Adrenal gland (tissue), 9 donors: ENCODE measurements at regions not wholly inside any gene's neighbourhood (a gene's known extent, or its start where the extent isn't known, plus 50 kb on each side); places are given as distances from the start of the nearest gene placed in this dataset.

ENCODE experiments used
- DNase-seq, 7 donors: peaks; one replicate each; pipeline ENCODE4 v3.0.0-alpha.2; 2019 to 2020
- H3K27ac ChIP-seq, 5 donors: fragments of 200-600 bp; sonication (generic) in 4 of 5; 1 replicate in 3 of 5; 2 replicates in 2 of 5; pipeline versions ENCODE4 v1.5.1 to v1.8.0; 2016 to 2020; ENCODE audit warnings: mild to moderate bottlenecking in 1 of 5
- H3K27me3 ChIP-seq: fragments of 200-600 bp; 2 replicates; pipeline ENCODE4 v1.8.0; 2021
- H3K36me3 ChIP-seq, 2 donors: fragments of 200-600 bp; replicated peaks in 1 of 2; 1 replicate in 1 of 2; 2 replicates in 1 of 2; pipeline versions ENCODE4 v1.5.1 to v1.8.0; 2018 to 2022
- H3K4me1 ChIP-seq, 2 donors: fragments of 200-600 bp; replicated peaks in 1 of 2; 1 replicate in 1 of 2; 2 replicates in 1 of 2; pipeline versions ENCODE4 v1.5.1 to v1.8.0; 2018 to 2021
- H3K4me3 ChIP-seq, 4 donors: fragments of 200-600 bp; sonication (generic) in 3 of 4; one replicate each; pipeline ENCODE4 v1.5.1; 2016 to 2018
- H3K9me3 ChIP-seq, 3 donors: fragments of 200-600 bp; sonication (generic) in 1 of 3; replicated peaks in 1 of 3; 1 replicate in 2 of 3; 2 replicates in 1 of 3; pipeline versions ENCODE4 v1.5.1 to v1.8.0; 2016 to 2021
- POLR2A ChIP-seq, 2 donors: fragments of 450-650 bp; IDR thresholded peaks; one replicate each; pipeline ENCODE4 v1.6.1; 2017; ENCODE audit warnings: antibody characterized with exemption in 2 of 2, mild to moderate bottlenecking in 2 of 2, moderate library complexity in 1 of 2
- WGBS, 4 donors: extraction: QIAGEN DNeasy Blood & Tissue Kit in 2 of 4; methylation state at CpG; one replicate each; pipeline versions ENCODE4 v1.1.5 to v1.1.7; 2013 to 2017; 5-methylcytosine and 5-hydroxymethylcytosine counted together
- intact Hi-C, 2 donors: fragments of 100-400 bp; cut with DNase I; formaldehyde crosslinking; loops; one replicate each; pipeline versions ENCODE4 v1.14.1 to v1.15.0; 2022 to 2023
- TF ChIP-seq, protein P1 (sequence below), 6 experiments: fragments of 450-650 bp in 4 of 6; fragments of 200-600 bp in 2 of 6; sonication (generic) in 1 of 6; IDR thresholded peaks; 1 replicate in 5 of 6; 2 replicates in 1 of 6; pipeline versions ENCODE4 v1.5.1 to v1.8.0; 2016 to 2021; ENCODE audit warnings: antibody characterized with exemption in 6 of 6, mild to moderate bottlenecking in 2 of 6, moderate library complexity in 1 of 6
- donor health status: healthy with polysubstance abuse.
- donor health status: Bipolar disorder and iron deficiency.
- donor health status: DM: yes; HTN: yes; CAD: no.
- donor health status: DM: no; HTN: no; CAD: no.
- donor health status: DM: no; HTN: no; CAD: no.

DNA sequence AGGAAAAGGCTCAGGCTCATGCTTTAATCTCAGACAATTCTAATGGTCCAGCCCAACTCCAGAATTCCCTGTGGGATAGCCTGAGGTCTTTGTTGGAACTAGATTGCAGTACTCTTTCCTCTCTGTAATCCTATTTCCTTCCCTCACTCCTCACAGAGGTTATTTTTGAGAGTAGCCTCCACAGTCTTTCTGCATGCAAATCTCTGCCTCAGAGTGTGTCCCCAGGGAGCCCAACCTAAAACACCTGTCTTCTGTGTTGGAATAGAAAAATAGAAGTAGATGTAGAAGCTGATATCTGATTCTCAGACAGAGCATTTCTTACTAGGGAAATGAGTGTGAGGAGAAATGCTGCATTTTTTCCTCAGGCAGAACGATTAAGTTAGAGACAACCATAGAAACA is 915.5 kb upstream of the EPHA5 start:
- Histone ChIP-seq H3K36me3 (no peaks in the 10 kb centered on the region), H3K27me3 (no peaks in the 10 kb centered on the region), H3K9me3 (no peaks in the 10 kb centered on the region), H3K27ac (no peak overlapping the region), H3K4me3 (no peak overlapping the region), H3K4me1 (no peaks in the 10 kb centered on the region)
- no peak for DNase-seq
- TF ChIP-seq POLR2A (IDR thresholded peaks at IDR 0.05): no peak
- TF ChIP-seq, protein P1, sequence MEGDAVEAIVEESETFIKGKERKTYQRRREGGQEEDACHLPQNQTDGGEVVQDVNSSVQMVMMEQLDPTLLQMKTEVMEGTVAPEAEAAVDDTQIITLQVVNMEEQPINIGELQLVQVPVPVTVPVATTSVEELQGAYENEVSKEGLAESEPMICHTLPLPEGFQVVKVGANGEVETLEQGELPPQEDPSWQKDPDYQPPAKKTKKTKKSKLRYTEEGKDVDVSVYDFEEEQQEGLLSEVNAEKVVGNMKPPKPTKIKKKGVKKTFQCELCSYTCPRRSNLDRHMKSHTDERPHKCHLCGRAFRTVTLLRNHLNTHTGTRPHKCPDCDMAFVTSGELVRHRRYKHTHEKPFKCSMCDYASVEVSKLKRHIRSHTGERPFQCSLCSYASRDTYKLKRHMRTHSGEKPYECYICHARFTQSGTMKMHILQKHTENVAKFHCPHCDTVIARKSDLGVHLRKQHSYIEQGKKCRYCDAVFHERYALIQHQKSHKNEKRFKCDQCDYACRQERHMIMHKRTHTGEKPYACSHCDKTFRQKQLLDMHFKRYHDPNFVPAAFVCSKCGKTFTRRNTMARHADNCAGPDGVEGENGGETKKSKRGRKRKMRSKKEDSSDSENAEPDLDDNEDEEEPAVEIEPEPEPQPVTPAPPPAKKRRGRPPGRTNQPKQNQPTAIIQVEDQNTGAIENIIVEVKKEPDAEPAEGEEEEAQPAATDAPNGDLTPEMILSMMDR (IDR thresholded peaks at IDR 0.05): no peak
- 63 to 78% (median 73%) methylated on average over 1 of the region's 1 CpG for WGBS, 4 donors
- intact Hi-C loops: no loop called here

DNA sequence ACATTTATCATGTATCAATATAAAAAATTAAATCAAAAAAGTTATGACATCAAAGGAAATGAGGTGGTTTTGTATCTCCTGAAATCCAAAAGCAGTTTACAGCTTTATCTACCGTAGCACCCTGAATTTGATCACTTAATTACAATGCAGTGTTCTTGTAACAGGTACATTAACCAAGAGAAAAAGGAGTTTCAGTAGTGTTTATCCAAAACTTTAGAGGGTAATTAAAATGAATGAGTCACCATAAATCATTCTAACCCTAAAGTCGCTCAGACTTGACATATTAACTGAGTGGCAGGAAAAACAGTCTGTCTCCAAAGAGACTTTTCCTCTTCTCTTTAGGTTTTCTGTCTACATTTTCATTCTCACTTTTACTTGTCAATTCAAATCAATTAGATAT is 907.6 kb upstream of the EPHA5 start:
- H3K4me3 ChIP-seq: no peak overlapping the region
- no peaks in the 10 kb centered on the region for H3K36me3 ChIP-seq
- WGBS, 4 donors: 8 to 35% (median 16%) methylated on average over 2 of the region's 2 CpGs
- no peak overlapping the region for H3K27ac ChIP-seq
- H3K27me3 ChIP-seq: no peaks in the 10 kb centered on the region
- intact Hi-C loops: no loop called here
- no peak for DNase-seq
- no peak for TF ChIP-seq POLR2A (IDR thresholded peaks at IDR 0.05)
- TF ChIP-seq, protein P1 (IDR thresholded peaks at IDR 0.05): no peak
- no peaks in the 10 kb centered on the region for H3K9me3 ChIP-seq
- peaks cover 0 to 7% of the 10 kb centered on the region in 2 donors for H3K4me1 ChIP-seq

DNA sequence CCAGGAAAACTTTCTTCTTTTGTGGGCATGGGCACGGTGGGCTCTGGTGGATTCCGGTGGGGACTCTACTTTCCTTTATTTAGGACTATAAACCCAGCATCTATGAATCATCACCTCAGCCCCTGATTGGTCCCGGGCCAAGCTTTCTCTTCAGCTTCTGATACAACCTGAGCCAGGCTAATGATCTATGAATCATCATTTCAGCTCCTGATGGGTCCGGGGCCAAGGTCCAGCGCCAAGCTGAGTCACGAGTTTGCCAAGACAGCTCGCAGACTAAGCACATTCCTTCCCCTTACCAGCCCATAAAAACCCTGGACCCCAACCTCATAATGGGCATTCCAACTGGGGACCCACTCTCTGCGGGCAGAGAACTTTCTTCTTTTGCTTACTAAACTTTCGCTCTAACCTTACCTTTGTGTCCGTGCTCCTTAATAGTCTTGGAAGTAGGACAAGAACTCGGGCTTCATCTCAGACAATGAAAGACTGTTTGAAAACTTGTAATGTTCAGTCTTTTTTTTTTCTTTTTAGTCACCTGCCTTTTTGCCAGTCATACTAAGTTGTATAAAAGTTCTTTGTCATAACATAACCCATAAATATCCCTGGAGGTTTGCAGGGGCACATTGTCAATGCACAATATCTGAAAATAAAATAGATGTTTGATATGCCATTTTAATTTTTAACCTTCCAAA is 904.9 kb upstream of the EPHA5 start:
- Histone ChIP-seq H3K27ac (peak overlapping the region in 3 of 5 donors; percentile 46 to 78 (median 66)), H3K4me3 (peak overlapping the region in 1 of 4 donors; percentile 38), H3K4me1 (peaks cover 0 to 7% of the 10 kb centered on the region in 2 donors), H3K36me3 (no peaks in the 10 kb centered on the region), H3K27me3 (no peaks in the 10 kb centered on the region), H3K9me3 (no peaks in the 10 kb centered on the region)
- DNase-seq: peak; percentile 77 to 96 (median 89)
- TF ChIP-seq POLR2A (IDR thresholded peaks at IDR 0.05): peak in 1 of 2 donors; percentile 17
- TF ChIP-seq, protein P1 (IDR thresholded peaks at IDR 0.05): no peak
- intact Hi-C loops: no loop called here
- 45 to 56% (median 50%) methylated on average over 11 of the region's 11 CpGs for WGBS, 4 donors

DNA sequence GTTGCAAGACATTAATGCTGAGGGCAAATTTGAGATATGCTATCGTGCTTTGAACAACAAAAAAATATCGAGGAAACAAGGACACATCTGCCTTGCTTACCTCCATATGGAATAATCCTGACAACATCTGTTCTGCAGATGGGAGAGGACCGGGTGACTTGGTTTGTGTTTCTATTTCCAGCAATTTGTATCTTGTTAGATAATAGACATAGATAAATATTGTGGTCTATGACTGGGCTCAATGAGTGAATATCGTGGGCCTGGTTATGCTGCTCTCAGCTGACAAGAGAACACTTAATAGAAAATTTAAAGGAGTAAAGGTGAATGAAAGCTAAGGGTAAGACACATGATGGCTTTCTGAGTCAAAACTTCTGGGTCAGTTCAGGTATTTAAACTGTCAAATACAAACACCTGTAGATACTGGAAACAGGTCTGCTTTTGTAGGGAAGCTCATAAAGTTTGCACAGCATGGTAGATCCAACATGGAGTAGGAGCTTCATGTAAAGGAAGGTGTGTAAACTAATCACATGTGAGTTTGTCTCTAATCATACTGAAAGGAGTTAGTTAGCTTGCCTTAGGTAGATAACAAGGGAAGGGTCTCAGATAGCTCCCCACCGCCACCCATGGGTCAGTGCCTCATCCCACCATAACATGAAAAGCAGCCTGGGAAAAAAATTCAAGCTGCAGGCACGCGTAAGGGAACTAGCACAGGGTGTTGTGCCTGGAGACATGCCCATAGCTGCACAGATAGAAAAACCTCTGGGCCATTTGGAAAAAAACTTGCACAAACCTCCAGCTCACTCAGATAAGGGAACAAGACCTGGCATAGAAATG is 904.1 kb upstream of the EPHA5 start:
- Histone ChIP-seq H3K27me3 (no peaks in the 10 kb centered on the region), H3K36me3 (no peaks in the 10 kb centered on the region), H3K27ac (peak overlapping the region in 3 of 5 donors; percentile 46 to 78 (median 66)), H3K9me3 (no peaks in the 10 kb centered on the region), H3K4me1 (peaks cover 0 to 7% of the 10 kb centered on the region in 2 donors), H3K4me3 (peak overlapping the region in 1 of 4 donors; percentile 38)
- TF ChIP-seq POLR2A (IDR thresholded peaks at IDR 0.05): no peak
- TF ChIP-seq, protein P1 (IDR thresholded peaks at IDR 0.05): no peak
- peak in 4 of 7 donors; percentile 61 to 69 (median 64) for DNase-seq
- intact Hi-C loops: no loop called here
- WGBS, 4 donors: 54 to 59% (median 56%) methylated on average over 7 of the region's 7 CpGs
